Activated CD8-positive, alpha-beta memory T cell treated with anti-CD3 and anti-CD28 coated beads for 48 hours (primary cell): ENCODE measurements at regions not wholly inside any gene's neighbourhood (a gene's known extent, or its start where the extent isn't known, plus 50 kb on each side); places are given as distances from the start of the nearest gene placed in this dataset.
"Not testable (repeated sequence)": the region's sequence is repeated elsewhere in the genome, so short reads cannot be mapped to it uniquely, and the experiment has no call there.

Source experiments
- DNase-seq, 3 experiments: peaks; one replicate each; pipeline ENCODE4 v3.0.0-alpha.2; 2020; ENCODE audit warnings: low read depth in 2 of 3, low spot score in 2 of 3

DNA sequence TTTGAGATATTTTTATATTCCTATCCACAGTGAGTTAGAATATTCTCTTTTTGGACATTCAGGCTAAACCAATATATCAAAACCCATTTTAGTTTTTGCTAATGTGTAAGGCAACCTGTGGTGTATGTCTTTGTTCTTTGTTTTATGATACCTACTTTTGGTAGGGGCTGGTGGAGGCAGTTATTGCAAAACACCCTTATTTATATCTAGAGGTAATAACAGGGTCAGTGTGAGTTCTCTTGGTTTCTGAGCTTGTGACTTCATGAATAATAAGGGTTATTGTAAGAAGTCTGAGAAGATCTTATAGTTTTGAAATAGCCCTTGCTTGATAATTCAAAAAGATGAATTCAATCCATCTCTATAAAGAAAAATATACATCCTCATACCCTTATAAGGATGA, 235.1 kb upstream of the LRIG3 start:
- DNase-seq = no peak

DNA sequence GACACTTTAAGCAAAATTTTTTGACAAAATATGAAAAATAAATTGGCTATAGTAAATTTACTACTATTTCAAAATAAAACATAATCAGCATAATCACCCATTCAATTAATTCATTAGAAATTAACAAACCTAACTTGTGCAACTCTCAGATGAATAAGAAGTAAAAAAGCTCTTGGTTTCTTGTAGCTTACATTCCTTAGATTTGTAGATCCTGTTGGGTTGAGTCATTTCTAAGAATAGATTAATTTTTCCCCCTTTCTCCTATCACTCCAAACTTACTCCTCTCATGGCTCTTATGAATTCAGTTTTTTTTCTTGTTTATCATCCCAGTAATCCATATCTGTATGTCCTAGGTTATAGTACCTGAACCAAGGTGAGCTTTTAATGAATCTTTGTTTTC, 230.9 kb upstream of the LRIG3 start:
- DNase-seq = no peak

DNA sequence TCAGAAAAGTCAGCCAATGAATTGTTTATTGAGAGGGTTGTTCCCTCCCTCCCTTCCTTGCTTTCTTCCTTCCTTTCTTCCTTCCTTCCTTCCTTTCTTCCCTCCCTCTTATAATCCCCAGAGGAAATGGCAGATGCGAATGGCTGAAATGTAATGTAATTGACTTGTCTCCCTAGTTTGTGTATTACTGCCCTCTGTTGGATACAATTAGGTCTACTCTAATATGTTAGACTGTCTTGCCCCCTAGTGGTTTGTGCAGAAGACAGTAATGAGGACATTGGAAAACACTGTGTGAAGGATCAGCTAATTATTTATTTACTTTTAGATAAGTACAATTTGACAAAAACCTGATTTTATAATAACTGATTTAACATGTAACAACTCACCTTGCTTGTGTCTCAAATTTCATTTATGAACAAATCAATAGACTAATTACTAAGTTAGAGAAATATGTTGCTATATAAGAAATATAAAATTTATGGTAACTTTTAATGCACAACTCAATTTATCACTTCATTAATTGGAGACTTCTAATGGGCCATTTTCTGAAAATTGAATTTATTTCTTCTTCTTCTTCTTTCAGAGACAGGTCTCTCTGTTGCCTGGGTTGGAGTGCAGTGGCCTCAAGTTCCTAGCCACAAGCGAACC, 229.8 kb upstream of the LRIG3 start:
- no peak for DNase-seq

DNA sequence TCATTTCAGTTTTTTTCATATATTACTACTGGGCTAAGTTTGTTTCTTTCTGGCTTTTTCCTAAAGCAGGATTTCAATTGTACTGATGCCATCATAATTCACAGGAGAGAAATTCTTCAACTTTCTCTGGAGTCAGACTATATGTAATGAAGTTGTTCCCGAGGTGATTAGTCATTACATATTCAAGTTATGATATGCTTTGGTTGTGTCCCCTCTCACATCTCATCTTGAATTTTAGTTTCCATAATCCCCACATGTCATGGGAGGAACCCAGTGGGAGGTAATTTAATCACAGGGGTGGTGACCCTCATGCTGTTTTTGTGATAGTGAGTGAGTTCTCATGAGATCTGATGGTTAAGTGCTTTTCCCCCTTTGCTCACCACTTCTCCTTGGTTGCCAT, 227.5 kb upstream of the LRIG3 start:
- DNase-seq = no peak

DNA sequence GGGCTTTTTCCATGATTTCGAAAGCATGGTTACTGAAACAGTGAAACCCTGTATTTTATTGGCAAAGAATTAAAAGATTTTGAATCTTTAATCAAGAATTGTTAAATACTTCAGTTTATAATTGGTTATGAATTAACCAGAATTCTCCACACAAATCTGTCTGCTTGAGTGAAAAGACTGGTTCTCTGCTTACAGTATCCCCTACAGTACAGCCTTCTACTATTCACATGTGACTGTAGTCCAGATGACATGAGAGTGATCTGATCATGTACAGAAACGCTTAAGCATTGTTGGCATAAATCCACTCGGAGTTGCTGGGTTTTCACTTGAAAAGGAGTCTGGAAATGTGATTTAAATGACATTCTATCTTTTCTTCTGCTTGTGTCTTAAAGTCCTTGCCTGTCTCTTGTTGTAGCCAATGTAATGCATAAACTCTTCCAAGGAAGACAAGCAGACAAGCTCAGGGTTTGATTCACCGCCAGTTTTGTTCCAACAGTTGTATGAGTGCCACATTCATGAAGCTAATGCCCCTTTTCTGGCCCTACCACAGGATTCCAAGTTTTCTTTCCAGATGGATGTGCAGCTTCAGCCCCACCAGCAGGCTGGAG, 222.0 kb upstream of the LRIG3 start:
- DNase-seq = no peak

DNA sequence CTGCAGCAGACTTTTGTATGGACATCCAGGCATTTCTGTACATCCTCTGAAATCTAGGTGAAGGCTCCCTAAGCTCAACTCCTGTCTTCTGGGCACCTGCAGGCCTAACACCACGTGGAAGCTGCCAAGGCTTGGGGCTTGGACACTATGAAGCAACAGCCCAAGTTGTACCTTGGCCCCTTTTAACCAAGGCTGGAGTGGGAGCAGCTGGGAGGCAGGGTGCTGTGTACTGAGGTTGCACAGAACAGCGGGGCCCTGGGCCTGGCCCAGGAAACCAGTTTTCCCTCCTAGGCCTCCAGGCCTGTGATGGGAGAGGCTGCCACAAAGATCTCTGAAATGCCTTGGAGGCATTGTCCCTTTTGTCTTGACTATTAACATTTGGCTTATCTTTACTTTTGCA, 214.4 kb upstream of the LRIG3 start:
- DNase-seq = no peak

DNA sequence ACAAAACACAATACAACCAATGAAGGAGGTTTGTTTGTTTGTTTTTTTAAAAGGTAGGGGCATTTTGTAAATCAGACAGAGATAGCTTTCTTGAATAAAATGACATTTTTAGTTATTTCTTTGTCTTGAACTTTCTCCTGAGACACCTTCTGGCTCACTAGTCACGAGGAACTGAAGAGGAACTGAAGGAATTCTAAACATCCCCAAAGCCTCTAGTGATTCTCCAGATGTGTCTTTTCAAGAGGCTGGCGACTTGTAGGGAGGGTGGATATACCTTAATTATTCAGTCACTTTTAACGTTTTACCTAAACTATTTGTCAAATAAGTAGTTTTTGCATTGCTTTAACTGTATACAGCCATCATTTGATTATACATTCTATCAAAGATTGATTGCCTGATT, 211.2 kb upstream of the LRIG3 start:
- no peak for DNase-seq

DNA sequence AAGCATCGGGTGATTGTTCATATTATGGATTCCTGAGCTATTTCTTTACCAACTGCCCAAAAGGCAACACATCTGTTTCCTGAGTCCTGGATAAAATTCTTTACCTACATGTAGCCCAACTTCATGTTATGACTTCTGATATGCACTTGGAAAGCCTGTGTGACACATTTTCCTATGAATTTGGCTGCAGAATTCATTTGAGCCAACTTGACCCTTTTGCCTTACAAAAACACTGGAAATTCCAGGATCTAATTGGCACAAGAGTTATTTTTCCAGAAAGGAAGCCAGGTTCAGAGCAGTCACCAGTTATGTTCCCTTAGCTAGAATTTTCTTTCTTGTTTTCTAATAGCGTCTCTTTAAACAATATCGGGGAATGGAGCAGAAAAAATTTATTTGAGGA, 202.5 kb upstream of the LRIG3 start:
- no peak for DNase-seq

DNA sequence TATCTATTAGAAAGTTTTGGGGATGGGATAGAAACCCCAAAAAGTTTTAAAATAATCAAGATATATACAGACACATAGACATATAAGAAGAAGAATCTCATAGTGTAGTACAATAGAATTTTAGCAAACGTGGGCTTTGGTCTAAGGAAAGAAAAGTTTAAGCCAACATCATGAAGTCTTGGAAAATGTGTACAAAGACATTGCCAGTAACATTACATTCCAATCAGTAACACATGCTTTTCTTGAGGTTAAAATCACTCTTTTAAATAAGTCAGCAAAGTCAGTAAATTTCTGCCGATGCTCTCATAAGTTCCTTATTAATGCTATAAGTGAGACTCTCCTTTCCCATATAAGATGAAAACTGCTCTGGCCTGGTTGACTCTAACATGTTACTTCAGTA, 201.1 kb upstream of the LRIG3 start:
- no peak for DNase-seq

DNA sequence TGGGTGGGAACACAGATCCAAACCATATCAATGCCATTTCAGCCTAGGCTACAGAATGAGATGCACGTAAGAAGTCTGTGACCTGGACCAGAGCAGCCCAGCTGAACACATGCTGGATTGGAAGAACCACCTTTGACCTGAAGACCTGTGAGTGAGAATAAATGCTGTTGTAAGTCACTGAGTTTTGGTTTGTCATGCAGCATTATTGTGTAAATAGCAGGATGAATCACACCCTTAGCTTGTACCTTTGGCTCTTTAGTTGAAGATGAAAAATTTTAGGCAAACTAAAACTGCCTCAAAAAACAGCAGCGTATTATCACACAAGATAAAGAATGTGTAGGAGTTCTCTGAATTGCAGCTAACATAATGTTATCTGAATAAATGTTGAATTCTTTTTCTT, 199.4 kb upstream of the LRIG3 start:
- DNase-seq = no peak

DNA sequence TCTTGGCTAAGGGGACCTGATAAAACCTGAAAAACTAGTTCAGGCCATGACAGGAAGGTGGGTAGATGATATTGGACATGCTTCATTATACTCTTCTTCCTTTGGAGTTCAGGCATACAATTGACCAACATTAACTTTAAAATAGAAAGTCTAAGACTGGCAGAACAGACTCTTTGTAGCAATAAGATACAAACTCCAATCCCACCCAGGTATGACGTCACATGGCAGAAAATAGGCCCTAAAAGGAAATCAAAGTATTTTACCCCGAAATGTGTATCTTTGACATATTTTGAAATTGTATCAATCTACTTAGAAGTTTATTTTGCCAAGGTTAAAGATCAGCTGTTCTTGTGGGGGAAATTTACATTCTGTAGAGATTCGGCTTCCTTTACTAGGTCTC, 198.1 kb upstream of the LRIG3 start:
- DNase-seq = no peak

DNA sequence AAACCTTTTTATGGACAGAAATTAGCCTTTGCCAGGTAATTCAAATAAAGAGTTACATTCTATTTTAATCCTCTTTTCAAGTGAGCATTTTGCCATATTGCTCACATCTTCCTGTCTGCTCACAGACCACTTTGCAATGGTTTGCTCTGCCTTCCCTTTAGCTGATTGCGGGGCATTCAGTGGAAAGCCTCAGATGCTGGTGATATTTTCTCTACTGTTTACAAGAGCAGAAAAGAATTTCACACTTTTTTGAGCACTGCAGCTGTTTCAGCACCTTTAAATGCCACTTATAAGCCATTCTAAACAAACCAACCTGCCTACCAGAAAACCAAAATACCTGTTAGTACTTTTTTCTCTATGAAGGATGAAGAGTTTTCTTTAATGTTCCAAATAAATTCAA, 195.7 kb upstream of the LRIG3 start:
- DNase-seq = no peak

DNA sequence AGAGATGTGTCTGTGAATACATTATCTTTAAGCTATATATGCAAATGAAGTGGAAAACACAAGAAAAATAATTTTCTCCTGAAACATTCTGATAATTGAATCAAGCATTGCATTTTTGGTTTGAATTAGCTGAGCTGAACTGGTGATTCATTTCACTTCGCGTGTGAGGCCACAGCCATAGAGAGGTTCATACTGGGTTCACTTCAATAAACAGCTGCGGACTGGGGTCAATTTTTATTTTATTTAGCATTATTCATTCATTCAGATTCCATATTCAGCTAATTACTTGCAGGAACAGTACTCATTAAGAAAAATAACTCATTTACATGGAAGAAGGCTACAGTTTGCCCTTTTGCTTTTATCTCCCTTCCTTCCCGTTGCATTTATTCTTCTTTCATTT, 195.2 kb upstream of the LRIG3 start:
- DNase-seq = no peak

DNA sequence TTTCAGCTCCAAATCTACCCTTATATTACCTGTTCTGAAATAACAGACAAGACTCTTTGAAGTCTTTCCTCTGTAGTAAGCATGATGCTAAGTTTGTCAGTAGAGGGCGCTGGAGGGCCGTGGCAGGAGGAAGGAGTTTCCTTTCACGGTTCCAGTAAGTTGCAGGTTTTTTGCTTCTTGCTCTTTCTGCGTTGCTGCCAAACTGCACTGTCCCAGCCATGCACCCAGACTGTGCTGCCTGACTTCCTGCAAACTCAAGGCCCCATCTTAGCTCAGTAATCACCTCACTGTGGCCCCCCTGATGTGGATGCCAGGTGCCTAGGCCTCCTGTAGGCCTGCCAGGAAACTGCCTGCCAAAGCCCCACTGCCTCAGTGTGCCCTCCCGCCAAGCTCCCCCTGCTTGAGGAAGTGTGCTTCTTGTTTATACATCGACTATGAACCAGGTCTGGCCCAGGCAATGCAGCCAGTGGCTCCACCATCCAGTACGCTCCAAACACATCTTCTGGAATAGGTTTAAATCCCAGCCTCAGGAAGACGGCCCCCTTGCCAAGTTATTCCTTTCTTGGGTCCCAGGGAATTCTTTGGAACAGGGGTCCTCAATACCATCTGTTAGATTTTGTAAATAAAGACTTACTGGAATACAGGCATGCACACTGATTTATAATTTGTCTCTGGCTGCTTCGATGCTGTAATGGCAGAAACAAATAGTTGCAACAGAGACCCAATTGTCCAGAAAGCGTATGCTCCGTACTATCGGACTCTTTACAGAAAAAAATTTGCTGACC, 193.7 kb upstream of the LRIG3 start:
- peak in 2 of 3 experiments; percentile 3 to 27 for DNase-seq

DNA sequence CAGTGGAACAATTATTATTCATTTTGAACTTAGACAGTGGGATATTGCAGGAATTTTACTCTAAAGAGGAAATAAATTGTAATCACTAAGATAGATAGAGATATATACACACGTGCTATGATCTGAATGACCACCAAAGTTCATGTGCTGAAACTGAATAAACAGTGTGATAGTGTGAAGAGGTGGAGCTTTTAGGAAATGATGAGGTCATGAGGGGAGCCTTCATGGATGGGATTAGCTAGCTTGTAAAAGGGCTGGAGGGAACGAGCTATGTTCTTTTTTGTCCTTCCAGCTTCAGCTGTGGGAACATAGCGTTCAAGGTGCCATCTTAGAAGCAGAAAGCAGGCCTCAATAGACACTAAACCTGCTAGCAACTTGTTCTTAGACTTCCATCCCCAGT, 191.5 kb upstream of the LRIG3 start:
- DNase-seq = no peak

DNA sequence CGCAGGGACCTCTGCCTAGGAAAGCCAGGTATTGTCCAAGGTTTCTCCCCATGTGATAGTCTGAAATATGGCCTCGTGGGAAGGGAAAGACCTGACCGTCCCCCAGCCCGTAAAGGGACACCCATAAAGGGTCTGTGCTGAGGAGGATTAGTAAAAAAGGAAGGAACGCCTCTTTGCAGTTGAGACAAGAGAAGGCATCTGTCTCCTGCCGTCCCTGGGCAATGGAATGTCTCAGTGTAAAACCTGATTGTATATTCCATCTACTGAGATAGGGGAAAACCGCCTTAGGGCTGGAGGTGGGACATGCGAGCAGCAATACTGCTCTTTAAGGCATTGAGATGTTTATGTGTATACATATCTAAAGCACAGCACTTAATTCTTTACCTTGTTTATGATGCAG, 188.2 kb upstream of the LRIG3 start:
- DNase-seq = not testable (repeated sequence)

DNA sequence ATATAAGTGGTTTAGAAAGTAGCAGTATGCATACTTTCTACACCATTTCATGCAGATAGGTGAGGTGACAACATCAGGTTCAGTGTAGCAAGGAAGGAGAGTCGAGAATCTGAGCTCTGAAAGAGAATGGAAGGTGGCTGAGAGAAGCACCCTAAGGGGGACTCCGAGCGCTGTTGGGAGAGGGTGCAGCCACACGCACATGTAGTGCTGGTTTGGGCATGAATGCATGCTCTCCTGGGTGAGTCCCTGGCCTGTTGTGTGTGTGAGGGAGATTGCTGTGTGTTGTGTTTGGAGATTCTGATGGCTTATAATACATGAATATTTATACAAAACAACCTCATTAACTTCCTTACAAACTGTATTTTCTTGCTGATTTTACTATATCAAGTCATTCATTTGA, 180.3 kb upstream of the LRIG3 start:
- no peak for DNase-seq

DNA sequence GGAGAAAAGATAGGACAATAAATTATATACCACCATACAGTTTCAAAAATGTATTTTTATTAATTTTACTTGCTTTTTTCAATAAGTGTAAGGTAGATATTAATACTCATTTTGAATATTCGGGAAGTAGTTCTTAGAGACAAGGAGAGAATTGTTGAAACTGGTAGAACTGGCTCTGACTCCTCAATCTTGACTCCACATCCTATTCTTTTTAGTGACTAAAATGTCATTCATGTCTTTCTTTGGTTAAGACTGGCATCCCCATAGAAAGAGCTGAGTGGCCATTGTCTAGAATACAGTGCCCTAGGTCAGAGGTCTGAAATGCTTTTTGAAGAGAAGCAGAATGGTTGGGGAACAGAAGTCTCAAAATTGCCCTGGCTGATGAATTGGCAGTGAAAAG, 177.6 kb upstream of the LRIG3 start:
- DNase-seq = no peak

DNA sequence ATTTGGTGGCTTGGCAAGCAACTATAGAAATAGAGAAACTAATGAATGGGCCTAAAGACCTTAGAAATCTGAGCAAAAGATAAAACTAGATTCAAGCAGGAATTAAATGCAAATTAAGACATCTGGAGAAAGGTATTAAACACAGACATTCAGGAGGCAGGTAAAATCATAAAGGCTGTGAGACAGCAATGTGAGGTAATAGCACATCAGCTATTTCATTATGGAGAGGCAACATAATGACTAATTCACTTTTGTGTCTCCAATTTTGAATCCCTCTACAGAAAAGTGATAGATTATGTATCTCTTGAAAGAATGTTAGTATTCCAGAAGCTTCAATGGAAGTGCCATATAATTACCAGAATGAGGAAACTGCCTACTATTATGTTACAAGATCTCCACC, 175.9 kb upstream of the LRIG3 start:
- DNase-seq = no peak

DNA sequence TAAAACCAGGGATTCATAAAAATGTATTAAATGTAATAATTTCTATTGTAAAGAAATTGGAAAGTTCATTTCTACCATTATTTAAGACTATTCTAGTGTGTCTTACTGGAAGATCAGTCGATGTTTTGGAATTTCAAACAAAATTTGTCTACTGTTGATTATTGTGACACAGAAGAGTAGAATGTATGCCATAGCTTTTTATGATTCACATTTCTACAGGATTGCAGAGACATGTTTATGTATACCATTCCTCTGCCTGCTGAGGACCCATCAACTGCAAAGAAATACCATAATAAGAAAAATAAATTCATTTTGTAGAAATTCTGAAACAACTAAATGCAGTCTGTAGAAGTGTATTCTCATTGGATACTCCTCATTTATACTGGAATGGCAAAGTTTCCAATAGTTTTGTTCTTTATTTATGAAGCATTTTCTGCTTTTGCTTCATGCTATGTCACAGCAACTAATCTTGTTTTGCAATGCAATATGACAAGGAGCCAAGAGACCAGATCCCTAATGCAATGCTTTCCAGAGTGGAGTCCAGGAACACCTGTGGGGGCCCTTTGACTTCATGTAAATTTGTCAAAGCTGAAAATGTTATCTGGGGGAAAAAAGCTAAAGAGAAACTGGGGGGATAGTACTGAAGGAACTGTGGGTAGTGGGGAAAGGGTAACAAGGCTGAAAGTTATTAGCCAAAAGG, 172.9 kb upstream of the LRIG3 start:
- no peak for DNase-seq

DNA sequence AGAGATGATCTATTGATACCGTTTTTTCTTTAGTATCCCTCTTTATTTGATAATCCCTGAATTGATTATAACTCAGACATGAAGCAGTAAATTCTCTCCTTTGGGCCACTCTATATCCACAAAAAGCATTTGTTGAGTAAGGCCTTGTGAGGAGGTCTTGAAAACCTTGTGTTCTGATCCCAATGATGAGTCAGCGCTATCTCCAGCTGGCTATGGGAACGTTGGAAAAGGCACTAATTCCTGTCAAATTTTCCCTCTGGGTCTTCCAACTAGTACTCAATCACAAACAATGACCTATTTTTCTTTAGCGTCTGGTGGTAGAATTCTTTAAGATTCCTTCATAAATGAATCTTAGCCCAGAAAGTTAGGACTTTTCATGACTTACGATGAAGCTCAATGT, 168.4 kb upstream of the LRIG3 start:
- no peak for DNase-seq

DNA sequence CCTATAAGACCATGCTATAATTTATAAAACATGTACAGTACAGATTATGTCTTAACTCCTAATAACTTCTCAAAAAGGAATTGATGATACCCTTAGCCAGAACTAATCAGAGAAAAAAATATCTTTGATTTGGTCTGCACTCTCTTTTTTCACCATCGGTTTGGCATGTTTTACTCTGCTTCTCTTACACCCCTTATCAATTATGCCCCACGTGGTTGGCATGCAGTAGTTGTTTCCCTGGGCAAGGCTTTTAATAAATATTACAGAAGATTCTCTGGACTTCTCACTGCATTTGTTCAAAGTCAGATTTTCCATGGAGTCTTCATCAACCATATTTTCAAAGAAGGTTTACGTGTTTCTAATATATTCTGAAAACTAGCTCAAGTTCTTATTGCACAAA, 167.4 kb upstream of the LRIG3 start:
- no peak for DNase-seq
